PC-9 (cell line): ENCODE measurements at regions not wholly inside any gene's neighbourhood (a gene's known extent, or its start where the extent isn't known, plus 50 kb on each side); places are given as distances from the start of the nearest gene placed in this dataset.

ENCODE experiments used
- BruUV-seq: library from RNA; stranded (reverse); fragments of 400-500 nt; replicated peaks from 2 replicates; lab custom pipeline; 2021; lab: Mats Ljungman, UMichigan
- CTCF ChIA-PET: fragments of 300-600 bp; sonication (Branson Sonifier 250); formaldehyde crosslinking; loops from one replicate; lab custom pipeline; 2022; ENCODE audit warnings: antibody characterized with exemption; lab: Charles Lee
- POLR2A ChIA-PET: fragments of 300-600 bp; sonication (Branson Sonifier 250); formaldehyde crosslinking; loops from one replicate; lab custom pipeline; 2022; ENCODE audit warnings: antibody characterized with exemption; ENCODE audit not compliant: unreplicated experiment; lab: Charles Lee
- DNase-seq, 2 experiments: peaks; one replicate each; pipeline versions ENCODE4 v3.0.0 to v3.0.0-alpha.2; 2015 to 2022; ENCODE audit warnings: mixed read lengths in 1 of 2
- H2AFZ ChIP-seq: fragments of 200-600 bp; sonication (generic); 2 replicates; pipeline ENCODE4 v1.8.1; 2017; ENCODE audit warnings: antibody characterized with exemption
- H3F3A ChIP-seq: fragments of 200-600 bp; sonication (generic); 2 replicates; pipeline ENCODE4 v1.8.1; 2017; ENCODE audit warnings: antibody characterized with exemption, mild to moderate bottlenecking, low read depth; ENCODE audit not compliant: insufficient read depth
- H3K27ac ChIP-seq: fragments of 200-600 bp; sonication (generic); 2 replicates; pipeline ENCODE4 v1.6.1; 2016; ENCODE audit warnings: mixed run types
- H3K27me3 ChIP-seq: fragments of 200-600 bp; sonication (generic); 2 replicates; pipeline ENCODE4 v1.6.1; 2016; ENCODE audit warnings: low read depth, mixed run types; ENCODE audit not compliant: insufficient read depth
- H3K36me3 ChIP-seq: fragments of 200-600 bp; sonication (generic); 2 replicates; pipeline ENCODE4 v1.6.1; 2016; ENCODE audit warnings: low read depth, mixed run types
- H3K4me1 ChIP-seq: fragments of 200-600 bp; sonication (generic); replicated peaks from 2 replicates; pipeline ENCODE4 v1.6.1; 2016; ENCODE audit warnings: mixed run types; ENCODE audit not compliant: insufficient read depth
- H3K4me2 ChIP-seq: fragments of 200-600 bp; sonication (generic); 2 replicates; pipeline ENCODE4 v1.6.1; 2017; ENCODE audit warnings: mixed run types
- H3K4me3 ChIP-seq: fragments of 200-600 bp; sonication (generic); 2 replicates; pipeline ENCODE4 v1.6.1; 2016; ENCODE audit warnings: mixed run types
- H3K79me2 ChIP-seq: fragments of 200-600 bp; sonication (generic); 2 replicates; pipeline ENCODE4 v1.6.1; 2017; ENCODE audit warnings: low read depth, mixed run types
- H3K9me2 ChIP-seq: fragments of 200-600 bp; sonication (generic); 2 replicates; pipeline ENCODE4 v1.8.1; 2017; ENCODE audit warnings: mild to moderate bottlenecking; ENCODE audit not compliant: insufficient read depth
- H3K9me3 ChIP-seq: fragments of 200-600 bp; sonication (generic); 2 replicates; pipeline ENCODE4 v1.8.1; 2016; ENCODE audit warnings: low read depth; ENCODE audit not compliant: insufficient read depth
- H4K20me1 ChIP-seq: fragments of 200-600 bp; sonication (generic); 2 replicates; pipeline ENCODE4 v1.8.1; 2017; ENCODE audit not compliant: insufficient read depth
- CTCF ChIP-seq: fragments of 200-600 bp; sonication (generic); conservative IDR thresholded peaks from 2 replicates; pipeline ENCODE4 v1.6.1; 2017; ENCODE audit warnings: mixed run types, antibody characterized with exemption, mild to moderate bottlenecking, moderate library complexity
- EZH2 ChIP-seq: fragments of 200-600 bp; sonication (generic); IDR thresholded peaks from 2 replicates; pipeline ENCODE4 v1.8.0; 2017; ENCODE audit warnings: antibody characterized with exemption, low read depth
- intact Hi-C: fragments of 100-400 bp; cut with micrococcal nuclease; formaldehyde crosslinking; loops from one replicate; pipeline ENCODE4 v1.10.0; 2022; ENCODE audit not compliant: unreplicated experiment

- Histone ChIP-seq H3K27ac (no peak overlapping the region), H3F3A (no peaks in the 10 kb centered on the region), H2AFZ (no peak overlapping the region), H3K4me2 (no peak overlapping the region), H3K4me1 (no peaks in the 10 kb centered on the region), H3K9me2 (no peaks in the 10 kb centered on the region), H4K20me1 (no peaks in the 10 kb centered on the region), H3K4me3 (no peak overlapping the region), H3K9me3 (no peaks in the 10 kb centered on the region), H3K27me3 (no peaks in the 10 kb centered on the region), H3K79me2 (no peaks in the 10 kb centered on the region), H3K36me3 (no peaks in the 10 kb centered on the region)
- intact Hi-C loops, result no loop called here
- no peak for DNase-seq
- ChIA-PET POLR2A (no interaction called here), CTCF (no interaction called here)
- TF ChIP-seq EZH2 (no peak), CTCF (no peak)
- BruUV-seq, result no TSS peak
Observed at GRCh38 chr4:31787701-31788100, 1067.5 kb downstream of the PCDH7 start.

GRCh38 chr4:31788676-31789075 lies 1068.5 kb downstream of the PCDH7 start:
- CTCF ChIA-PET, result interaction anchor here (0.7 kb wide), 1 partner anchor 1070 kb away, joined by 3 read pairs; no protein-coding TSS in a partner anchor
- no peaks in the 10 kb centered on the region for H3F3A ChIP-seq
- TF ChIP-seq EZH2 (no peak), CTCF (no peak)
- no peak for DNase-seq
- H4K20me1 ChIP-seq, result no peaks in the 10 kb centered on the region
- H2AFZ ChIP-seq, result no peak overlapping the region
- no TSS peak for BruUV-seq
- H3K4me2 ChIP-seq, result no peak overlapping the region
- H3K4me3 ChIP-seq, result no peak overlapping the region
- no peaks in the 10 kb centered on the region for H3K9me3 ChIP-seq
- intact Hi-C loops, result no loop called here
- no peaks in the 10 kb centered on the region for H3K9me2 ChIP-seq
- no peaks in the 10 kb centered on the region for H3K79me2 ChIP-seq
- H3K27ac ChIP-seq, result no peak overlapping the region
- no peaks in the 10 kb centered on the region for H3K36me3 ChIP-seq
- H3K27me3 ChIP-seq, result no peaks in the 10 kb centered on the region
- POLR2A ChIA-PET, result no interaction called here
- no peaks in the 10 kb centered on the region for H3K4me1 ChIP-seq

- no TSS peak for BruUV-seq
- H3K27ac ChIP-seq, result no peak overlapping the region
- TF ChIP-seq CTCF (no peak), EZH2 (no peak)
- ChIA-PET POLR2A (no interaction called here), CTCF (no interaction called here)
- no peaks in the 10 kb centered on the region for H3K9me2 ChIP-seq
- H3K27me3 ChIP-seq, result no peaks in the 10 kb centered on the region
- no peak for DNase-seq
- no peaks in the 10 kb centered on the region for H3F3A ChIP-seq
- intact Hi-C loops, result no loop called here
- H3K79me2 ChIP-seq, result no peaks in the 10 kb centered on the region
- H3K9me3 ChIP-seq, result no peaks in the 10 kb centered on the region
- H3K4me2 ChIP-seq, result no peak overlapping the region
- H3K4me3 ChIP-seq, result no peak overlapping the region
- no peak overlapping the region for H2AFZ ChIP-seq
- no peaks in the 10 kb centered on the region for H3K36me3 ChIP-seq
- no peaks in the 10 kb centered on the region for H4K20me1 ChIP-seq
- H3K4me1 ChIP-seq, result no peaks in the 10 kb centered on the region
Observed at GRCh38 chr4:31791666-31792065, 1071.5 kb downstream of the PCDH7 start.
